GM12878 (cell line): ENCODE measurements at regions not wholly inside any gene's neighbourhood (a gene's known extent, or its start where the extent isn't known, plus 50 kb on each side); places are given as distances from the start of the nearest gene placed in this dataset.
A peak's percentile ranks its signal among the peaks of the same experiment; 100 is the strongest.

Source experiments
- ATAC-seq: fragments of 200-7000 bp; cut with Tn5 transposase; 3 replicates; pipeline ENCODE4 v1.9.1; 2020; ENCODE audit warnings: mild to moderate bottlenecking, moderate library complexity
- BruUV-seq: library from RNA; stranded (reverse); fragments of 400-500 nt; replicated peaks from 2 replicates; lab custom pipeline; 2021; lab: Mats Ljungman, UMichigan
- CTCF ChIA-PET: fragments of 300-600 bp; sonication (Branson Sonifier 250); formaldehyde crosslinking; extraction: SDS; loops from one replicate; lab custom pipeline; 2021; ENCODE audit warnings: inconsistent platforms; lab: Yijun Ruan, JAX
- POLR2A ChIA-PET: fragments of 350-600 bp; formaldehyde crosslinking; extraction: SDS; loops from one replicate; lab custom pipeline; 2021; ENCODE audit warnings: inconsistent platforms; lab: Charles Lee
- RAD21 ChIA-PET: fragments of 300-600 bp; sonication (Branson Sonifier 250); formaldehyde crosslinking; loops from one replicate; lab custom pipeline; 2023; ENCODE audit warnings: antibody characterized with exemption; ENCODE audit not compliant: unreplicated experiment; lab: Charles Lee
- SMC1A ChIA-PET: fragments of 300-600 bp; sonication (Branson Sonifier 250); formaldehyde crosslinking; loops from one replicate; lab custom pipeline; 2023; ENCODE audit not compliant: unreplicated experiment, uncharacterized antibody; lab: Charles Lee
- DNase-seq: peaks from one replicate; pipeline ENCODE4 v3.0.0-alpha.2; 2011; ENCODE audit warnings: low read depth, low spot score
- FAIRE-seq: peaks from 3 replicates; lab custom pipeline; 2011; peaks lifted over from hg19 to GRCh38; lab: Jason Lieb, UNC
- H2AFZ ChIP-seq: 2 replicates; pipeline ENCODE4 v1.6.0; 2011; ENCODE audit warnings: low read depth, low read length, control low read depth; ENCODE audit not compliant: control insufficient read depth
- H3K27ac ChIP-seq: 2 replicates; pipeline ENCODE4 v1.5.1; 2011; ENCODE audit warnings: control low read depth; ENCODE audit not compliant: control insufficient read depth, insufficient read depth
- H3K27me3 ChIP-seq, 2 experiments: replicated peaks in 1 of 2; 2 replicates each; pipeline versions ENCODE4 v1.6.0 to v1.6.1; 2011; ENCODE audit warnings: low read length in 1 of 2; ENCODE audit not compliant: control insufficient read depth in 2 of 2, insufficient read depth in 2 of 2
- H3K36me3 ChIP-seq, 2 experiments: 2 replicates each; pipeline ENCODE4 v1.5.1; 2011; ENCODE audit warnings: low read length in 1 of 2; ENCODE audit not compliant: control insufficient read depth in 2 of 2, insufficient read depth in 2 of 2
- H3K4me1 ChIP-seq: 2 replicates; pipeline ENCODE4 v1.6.1; 2011; ENCODE audit warnings: mild to moderate bottlenecking, low read length, moderate library complexity, mixed read lengths; ENCODE audit not compliant: control insufficient read depth, insufficient read depth
- H3K4me2 ChIP-seq: 2 replicates; pipeline ENCODE4 v1.6.0; 2011; ENCODE audit warnings: control low read depth; ENCODE audit not compliant: control insufficient read depth, insufficient read depth
- H3K4me3 ChIP-seq: fragments of 200-600 bp; sonication (generic); 2 replicates; pipeline ENCODE4 v1.5.1; 2016
- H3K79me2 ChIP-seq: 2 replicates; pipeline ENCODE4 v1.6.0; 2011; ENCODE audit warnings: low read length; ENCODE audit not compliant: control insufficient read depth, insufficient read depth
- H3K9ac ChIP-seq: 2 replicates; pipeline ENCODE4 v1.8.0; 2011; ENCODE audit warnings: low read length, control low read depth, mixed read lengths; ENCODE audit not compliant: control insufficient read depth, insufficient read depth
- H3K9me3 ChIP-seq: replicated peaks from 3 replicates; pipeline ENCODE4 v1.5.1; 2011; ENCODE audit warnings: mild to moderate bottlenecking, low read length; ENCODE audit not compliant: control insufficient read depth, insufficient read depth
- H4K20me1 ChIP-seq: 2 replicates; pipeline ENCODE4 v1.6.0; 2011; ENCODE audit not compliant: control insufficient read depth, insufficient read depth
- CHD4 ChIP-seq: fragments of 200-600 bp; sonication (generic); IDR thresholded peaks from 2 replicates; pipeline ENCODE4 v1.6.1; 2016; ENCODE audit warnings: mild to moderate bottlenecking
- GABPA ChIP-seq: IDR thresholded peaks from 2 replicates; pipeline ENCODE4 v1.6.1; 2014; ENCODE audit warnings: antibody characterized with exemption, low read depth, mild to moderate bottlenecking, inconsistent platforms
- HDAC2 ChIP-seq: fragments of 200-600 bp; sonication (generic); IDR thresholded peaks from 2 replicates; pipeline ENCODE4 v1.6.1; 2017
- MEF2B ChIP-seq: fragments of 450-650 bp; IDR thresholded peaks from 2 replicates; pipeline ENCODE4 v1.6.1; 2018; ENCODE audit warnings: mild to moderate bottlenecking, moderate library complexity; ENCODE audit not compliant: partially characterized antibody, poor library complexity, severe bottlenecking
- NFYB ChIP-seq: IDR thresholded peaks from 2 replicates; pipeline ENCODE4 v1.6.1; 2011; ENCODE audit warnings: low read depth, mild to moderate bottlenecking, low read length, improper control_type of control experiment, moderate library complexity; ENCODE audit not compliant: insufficient read depth
- NR2C1 ChIP-seq: fragments of 450-650 bp; IDR thresholded peaks from 2 replicates; pipeline ENCODE4 v1.6.1; 2017; ENCODE audit warnings: antibody characterized with exemption, mild to moderate bottlenecking, moderate library complexity
- POLR2AphosphoS5 ChIP-seq: IDR thresholded peaks from 2 replicates; pipeline ENCODE4 v1.6.1; 2011; ENCODE audit warnings: mild to moderate bottlenecking, low read length, inconsistent platforms
- RELA ChIP-seq: fragments of 450-650 bp; IDR thresholded peaks from 2 replicates; pipeline ENCODE4 v1.8.0; 2014; ENCODE audit warnings: borderline replicate concordance; ENCODE audit not compliant: partially characterized antibody
- SMAD5 ChIP-seq: IDR thresholded peaks from 2 replicates; pipeline ENCODE4 v1.6.1; 2016; ENCODE audit warnings: antibody characterized with exemption, low read depth
- SRF ChIP-seq, 2 experiments: IDR thresholded peaks; 2 replicates each; pipeline ENCODE4 v1.6.1; 2011; ENCODE audit warnings: low read depth in 2 of 2, low read length in 2 of 2, mild to moderate bottlenecking in 1 of 2, moderate library complexity in 1 of 2
- TCF12 ChIP-seq: IDR thresholded peaks from 2 replicates; pipeline ENCODE4 v1.6.1; 2011; ENCODE audit warnings: low read depth, mild to moderate bottlenecking, low read length
- ZNF207 ChIP-seq: fragments of 450-650 bp; IDR thresholded peaks from 2 replicates; pipeline ENCODE4 v1.6.1; 2014; ENCODE audit warnings: antibody characterized with exemption, mild to moderate bottlenecking, borderline replicate concordance
- WGBS: methylation state at CpG from one replicate; pipeline ENCODE4 v1.1.6; 2016; ENCODE audit warnings: low lambda C conversion rate; ENCODE audit not compliant: insufficient replicate concordance, insufficient coverage; ENCODE audit errors: missing lambda C conversion rate; 5-methylcytosine and 5-hydroxymethylcytosine counted together
- in situ Hi-C: fragments of 300-500 bp; cut with MboI; formaldehyde crosslinking; loops from 9 replicates; pipeline ENCODE4 v1.14.3; 2018; ENCODE audit warnings: mixed read lengths
- intact Hi-C: fragments of 100-400 bp; cut with micrococcal nuclease; formaldehyde crosslinking; loops from one replicate; pipeline ENCODE4 v1.14.2; 2022; ENCODE audit not compliant: unreplicated experiment
- TF ChIP-seq, protein P1 (sequence below): fragments of 450-650 bp; IDR thresholded peaks from 2 replicates; pipeline ENCODE4 v1.6.1; 2016; ENCODE audit warnings: mild to moderate bottlenecking, moderate library complexity, borderline replicate concordance
- TF ChIP-seq, protein P2 (sequence below): IDR thresholded peaks from 2 replicates; pipeline ENCODE4 v1.6.1; 2012; ENCODE audit warnings: improper control_type of control experiment, low read depth, low read length; ENCODE audit not compliant: insufficient replicate concordance

DNA sequence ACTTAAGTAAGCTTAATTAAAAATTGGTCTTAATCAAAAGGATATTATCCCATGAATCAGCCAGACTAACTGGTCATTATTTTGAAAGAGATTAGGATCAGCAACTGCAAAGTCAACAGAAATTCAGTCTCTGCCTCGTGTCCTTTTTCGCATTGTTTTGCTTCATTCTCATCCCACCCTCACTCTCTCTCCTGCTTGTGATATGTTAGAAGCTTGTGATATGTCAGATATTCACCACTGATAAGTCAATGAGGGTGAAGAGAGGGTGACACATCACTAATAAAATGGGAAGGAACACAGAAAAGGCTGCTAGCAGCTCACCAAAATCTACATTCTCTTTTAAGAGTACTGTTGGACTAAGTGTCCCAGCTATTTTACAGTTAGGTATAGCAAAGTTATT lies 146.1 kb downstream of the SUCNR1 start (continued):
- TF ChIP-seq, protein P1, sequence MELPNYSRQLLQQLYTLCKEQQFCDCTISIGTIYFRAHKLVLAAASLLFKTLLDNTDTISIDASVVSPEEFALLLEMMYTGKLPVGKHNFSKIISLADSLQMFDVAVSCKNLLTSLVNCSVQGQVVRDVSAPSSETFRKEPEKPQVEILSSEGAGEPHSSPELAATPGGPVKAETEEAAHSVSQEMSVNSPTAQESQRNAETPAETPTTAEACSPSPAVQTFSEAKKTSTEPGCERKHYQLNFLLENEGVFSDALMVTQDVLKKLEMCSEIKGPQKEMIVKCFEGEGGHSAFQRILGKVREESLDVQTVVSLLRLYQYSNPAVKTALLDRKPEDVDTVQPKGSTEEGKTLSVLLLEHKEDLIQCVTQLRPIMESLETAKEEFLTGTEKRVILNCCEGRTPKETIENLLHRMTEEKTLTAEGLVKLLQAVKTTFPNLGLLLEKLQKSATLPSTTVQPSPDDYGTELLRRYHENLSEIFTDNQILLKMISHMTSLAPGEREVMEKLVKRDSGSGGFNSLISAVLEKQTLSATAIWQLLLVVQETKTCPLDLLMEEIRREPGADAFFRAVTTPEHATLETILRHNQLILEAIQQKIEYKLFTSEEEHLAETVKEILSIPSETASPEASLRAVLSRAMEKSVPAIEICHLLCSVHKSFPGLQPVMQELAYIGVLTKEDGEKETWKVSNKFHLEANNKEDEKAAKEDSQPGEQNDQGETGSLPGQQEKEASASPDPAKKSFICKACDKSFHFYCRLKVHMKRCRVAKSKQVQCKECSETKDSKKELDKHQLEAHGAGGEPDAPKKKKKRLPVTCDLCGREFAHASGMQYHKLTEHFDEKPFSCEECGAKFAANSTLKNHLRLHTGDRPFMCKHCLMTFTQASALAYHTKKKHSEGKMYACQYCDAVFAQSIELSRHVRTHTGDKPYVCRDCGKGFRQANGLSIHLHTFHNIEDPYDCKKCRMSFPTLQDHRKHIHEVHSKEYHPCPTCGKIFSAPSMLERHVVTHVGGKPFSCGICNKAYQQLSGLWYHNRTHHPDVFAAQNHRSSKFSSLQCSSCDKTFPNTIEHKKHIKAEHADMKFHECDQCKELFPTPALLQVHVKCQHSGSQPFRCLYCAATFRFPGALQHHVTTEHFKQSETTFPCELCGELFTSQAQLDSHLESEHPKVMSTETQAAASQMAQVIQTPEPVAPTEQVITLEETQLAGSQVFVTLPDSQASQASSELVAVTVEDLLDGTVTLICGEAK: no peak
- no peak for TF ChIP-seq HDAC2
- no peak for TF ChIP-seq ZNF207
- no peak for TF ChIP-seq POLR2AphosphoS5

DNA sequence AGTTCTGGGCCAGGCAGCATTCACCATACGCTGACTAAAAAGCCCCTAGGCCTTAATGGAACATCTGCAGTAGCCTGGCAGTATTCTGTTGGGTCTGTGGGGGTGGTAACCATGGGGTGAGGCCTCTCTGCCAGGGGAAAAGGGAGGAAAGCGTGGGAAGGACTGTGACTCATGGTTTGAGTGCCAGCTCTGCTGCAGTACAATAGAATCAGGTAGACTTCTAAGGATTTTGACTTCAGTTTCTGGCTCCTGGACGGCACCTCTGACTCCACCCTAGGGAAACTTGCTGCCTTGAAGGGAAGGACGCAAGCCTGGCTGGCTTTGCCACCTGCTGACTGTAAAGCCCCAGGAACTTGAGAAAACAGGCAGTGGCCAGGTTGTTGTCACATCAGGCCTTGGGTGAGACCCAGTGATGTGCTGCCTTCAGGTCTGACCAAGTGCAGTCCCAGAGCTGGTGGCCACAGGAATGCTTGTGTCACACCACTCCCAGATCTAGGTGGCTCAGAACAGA lies 148.6 kb downstream of the SUCNR1 start:
- Histone ChIP-seq H3K9me3 (no peaks in the 10 kb centered on the region), H3K4me1 (no peaks in the 10 kb centered on the region), H4K20me1 (no peaks in the 10 kb centered on the region)
- POLR2A ChIA-PET: no interaction called here
- TF ChIP-seq NR2C1: no peak
- TF ChIP-seq MEF2B: no peak
- TF ChIP-seq, protein P2, sequence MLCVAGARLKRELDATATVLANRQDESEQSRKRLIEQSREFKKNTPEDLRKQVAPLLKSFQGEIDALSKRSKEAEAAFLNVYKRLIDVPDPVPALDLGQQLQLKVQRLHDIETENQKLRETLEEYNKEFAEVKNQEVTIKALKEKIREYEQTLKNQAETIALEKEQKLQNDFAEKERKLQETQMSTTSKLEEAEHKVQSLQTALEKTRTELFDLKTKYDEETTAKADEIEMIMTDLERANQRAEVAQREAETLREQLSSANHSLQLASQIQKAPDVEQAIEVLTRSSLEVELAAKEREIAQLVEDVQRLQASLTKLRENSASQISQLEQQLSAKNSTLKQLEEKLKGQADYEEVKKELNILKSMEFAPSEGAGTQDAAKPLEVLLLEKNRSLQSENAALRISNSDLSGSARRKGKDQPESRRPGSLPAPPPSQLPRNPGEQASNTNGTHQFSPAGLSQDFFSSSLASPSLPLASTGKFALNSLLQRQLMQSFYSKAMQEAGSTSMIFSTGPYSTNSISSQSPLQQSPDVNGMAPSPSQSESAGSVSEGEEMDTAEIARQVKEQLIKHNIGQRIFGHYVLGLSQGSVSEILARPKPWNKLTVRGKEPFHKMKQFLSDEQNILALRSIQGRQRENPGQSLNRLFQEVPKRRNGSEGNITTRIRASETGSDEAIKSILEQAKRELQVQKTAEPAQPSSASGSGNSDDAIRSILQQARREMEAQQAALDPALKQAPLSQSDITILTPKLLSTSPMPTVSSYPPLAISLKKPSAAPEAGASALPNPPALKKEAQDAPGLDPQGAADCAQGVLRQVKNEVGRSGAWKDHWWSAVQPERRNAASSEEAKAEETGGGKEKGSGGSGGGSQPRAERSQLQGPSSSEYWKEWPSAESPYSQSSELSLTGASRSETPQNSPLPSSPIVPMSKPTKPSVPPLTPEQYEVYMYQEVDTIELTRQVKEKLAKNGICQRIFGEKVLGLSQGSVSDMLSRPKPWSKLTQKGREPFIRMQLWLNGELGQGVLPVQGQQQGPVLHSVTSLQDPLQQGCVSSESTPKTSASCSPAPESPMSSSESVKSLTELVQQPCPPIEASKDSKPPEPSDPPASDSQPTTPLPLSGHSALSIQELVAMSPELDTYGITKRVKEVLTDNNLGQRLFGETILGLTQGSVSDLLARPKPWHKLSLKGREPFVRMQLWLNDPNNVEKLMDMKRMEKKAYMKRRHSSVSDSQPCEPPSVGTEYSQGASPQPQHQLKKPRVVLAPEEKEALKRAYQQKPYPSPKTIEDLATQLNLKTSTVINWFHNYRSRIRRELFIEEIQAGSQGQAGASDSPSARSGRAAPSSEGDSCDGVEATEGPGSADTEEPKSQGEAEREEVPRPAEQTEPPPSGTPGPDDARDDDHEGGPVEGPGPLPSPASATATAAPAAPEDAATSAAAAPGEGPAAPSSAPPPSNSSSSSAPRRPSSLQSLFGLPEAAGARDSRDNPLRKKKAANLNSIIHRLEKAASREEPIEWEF: no peak
- no peak for TF ChIP-seq NFYB
- TF ChIP-seq CHD4: no peak
- no peak for TF ChIP-seq TCF12
- TF ChIP-seq GABPA: no peak
- TF ChIP-seq SRF (IDR thresholded peaks at IDR 0.05; ENCODE audit: low read depth in 2 of 2, low read length in 2 of 2): no peak
- no peak for TF ChIP-seq SMAD5
- TF ChIP-seq RELA: no peak
- TF ChIP-seq, all 136 proteins: peak for 0
- H3K27ac ChIP-seq: no peak overlapping the region
- H3K9ac ChIP-seq: no peak overlapping the region
- H2AFZ ChIP-seq: no peak overlapping the region
- ChIA-PET CTCF (no interaction called here), SMC1A (no interaction called here), RAD21 (no interaction called here)
- H3K27me3 ChIP-seq: no peaks in the 10 kb centered on the region; a peak in 1 of 4 replicates
- in situ Hi-C loops (no loop called here), intact Hi-C loops (no loop called here)
- no peak for FAIRE-seq
- no peaks in the 10 kb centered on the region for H3K36me3 ChIP-seq
- 22% methylated on average over 4 of the region's 4 CpGs for WGBS
- peak; percentile 57 for ATAC-seq
- peak; percentile 13 for DNase-seq
- no peak overlapping the region for H3K4me2 ChIP-seq
- H3K4me3 ChIP-seq: no peak overlapping the region
- H3K79me2 ChIP-seq: no peaks in the 10 kb centered on the region
- no TSS peak for BruUV-seq
